GM04504 (cell line): ENCODE measurements at regions not wholly inside any gene's neighbourhood (a gene's known extent, or its start where the extent isn't known, plus 50 kb on each side); places are given as distances from the start of the nearest gene placed in this dataset.
A peak's percentile ranks its signal among the peaks of the same experiment; 100 is the strongest.

Source experiments
- DNase-seq: peaks from one replicate; pipeline ENCODE4 v3.0.0-alpha.2; 2012; ENCODE audit warnings: low read depth

GRCh38 chr2:122218596-122218995 is 463.1 kb downstream of the TSN start:
- no peak for DNase-seq

DNA sequence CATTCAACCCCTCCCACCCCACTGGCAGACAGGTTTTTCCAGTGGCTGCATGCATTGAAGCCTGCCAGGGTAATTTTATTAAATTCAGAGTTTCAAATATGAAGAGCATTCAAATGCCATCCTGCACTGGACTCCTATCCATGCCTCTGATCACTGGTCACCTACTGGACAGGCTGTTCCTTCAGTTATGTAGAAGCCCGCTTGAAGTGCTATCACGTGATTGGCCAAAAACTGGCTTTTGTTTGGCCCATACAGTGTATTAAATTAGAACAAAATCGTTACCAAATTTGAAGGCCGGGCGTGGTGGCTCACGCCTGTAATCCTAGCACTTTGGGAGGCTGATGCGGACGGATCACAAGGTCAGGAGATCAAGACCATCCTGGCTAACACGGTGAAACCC is 464.1 kb downstream of the TSN start:
- DNase-seq, result no peak

DNA sequence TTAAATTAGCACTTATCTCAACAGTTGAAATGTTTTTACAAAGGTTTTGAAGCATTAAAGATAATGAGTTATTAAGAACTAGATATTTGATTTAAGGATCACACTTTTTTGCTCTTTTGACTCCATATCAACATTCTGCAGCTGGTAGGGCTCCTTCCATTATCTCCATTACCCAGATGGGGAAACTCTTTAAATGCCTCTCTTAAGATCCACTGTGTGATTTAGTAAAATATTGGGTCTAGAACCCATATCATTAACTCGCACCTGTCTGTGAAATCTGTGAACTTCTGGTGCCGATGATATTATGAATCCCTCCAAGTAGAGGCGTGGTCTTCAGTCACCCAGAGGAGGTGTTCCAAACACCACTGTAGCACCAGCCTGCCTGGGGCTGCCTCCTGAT is 466.2 kb downstream of the TSN start:
- DNase-seq, result no peak

DNA sequence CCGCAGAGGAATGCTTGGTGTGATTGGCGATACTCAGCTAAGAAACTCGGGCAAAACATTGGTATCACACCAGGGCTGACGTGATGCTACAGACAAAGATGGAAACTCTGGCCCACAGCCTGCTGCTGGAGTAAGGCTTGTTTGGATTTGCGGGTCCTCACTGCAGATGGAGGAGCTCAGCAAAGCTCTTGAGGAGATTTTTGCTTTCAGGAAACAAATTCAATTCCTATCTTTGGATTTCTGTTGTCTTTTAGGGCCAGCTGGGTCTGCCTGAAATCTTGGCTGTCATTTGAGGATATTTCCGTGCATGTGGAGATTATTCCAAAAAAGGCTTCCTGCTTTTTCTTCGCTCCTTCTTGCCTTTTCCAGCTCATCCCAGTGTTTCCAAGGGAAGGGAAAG is 475.8 kb downstream of the TSN start:
- DNase-seq, result no peak

DNA sequence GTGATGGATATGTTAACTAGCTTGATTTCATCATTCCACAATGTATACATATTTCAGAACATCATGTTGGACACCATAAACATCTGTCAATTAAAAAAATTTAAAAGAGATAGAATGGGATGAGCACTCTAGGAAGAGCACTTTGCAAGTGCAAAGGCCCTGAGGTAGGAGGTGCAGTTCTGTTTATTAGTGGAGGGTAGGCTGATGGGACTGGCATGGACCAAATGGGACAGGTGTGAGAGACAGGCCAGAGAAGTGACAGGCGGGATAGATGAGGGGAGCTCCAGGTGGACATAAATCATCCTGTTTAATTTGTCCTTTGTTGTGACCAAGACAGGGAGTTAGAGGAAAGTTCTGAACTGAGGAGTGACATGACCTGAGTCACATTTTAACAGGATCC is 477.9 kb downstream of the TSN start:
- DNase-seq, result no peak

GRCh38 chr2:122236152-122236874 is 480.9 kb downstream of the TSN start:
- peak; percentile 16 for DNase-seq

DNA sequence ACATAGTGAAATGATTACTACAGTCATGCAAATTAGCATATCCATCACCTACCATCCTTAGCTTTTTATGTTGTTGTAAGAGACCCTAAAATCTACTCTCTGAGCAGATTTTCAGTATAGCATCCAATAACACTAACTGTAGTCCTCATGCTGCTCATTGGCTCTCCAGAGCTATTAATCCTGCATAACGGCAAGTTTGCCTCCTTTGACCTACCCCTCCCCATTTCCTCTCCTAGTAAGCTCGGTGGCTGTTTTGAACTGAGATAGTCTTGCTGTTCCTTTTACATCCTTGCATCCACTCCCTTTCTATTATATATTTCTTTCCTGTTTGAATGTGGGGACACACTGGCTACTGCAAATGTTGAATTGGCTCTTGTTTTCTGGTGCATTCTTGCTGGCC is 481.5 kb downstream of the TSN start:
- no peak for DNase-seq

GRCh38 chr2:122237450-122237849 is 482.0 kb downstream of the TSN start:
- no peak for DNase-seq

GRCh38 chr2:122238006-122238559 is 482.6 kb downstream of the TSN start:
- no peak for DNase-seq

GRCh38 chr2:122239440-122239839 is 484.0 kb downstream of the TSN start:
- DNase-seq, result no peak

- DNase-seq, result no peak
These were observed 489.3 kb downstream of the TSN start for GRCh38 chr2:122244598-122245229.

DNA sequence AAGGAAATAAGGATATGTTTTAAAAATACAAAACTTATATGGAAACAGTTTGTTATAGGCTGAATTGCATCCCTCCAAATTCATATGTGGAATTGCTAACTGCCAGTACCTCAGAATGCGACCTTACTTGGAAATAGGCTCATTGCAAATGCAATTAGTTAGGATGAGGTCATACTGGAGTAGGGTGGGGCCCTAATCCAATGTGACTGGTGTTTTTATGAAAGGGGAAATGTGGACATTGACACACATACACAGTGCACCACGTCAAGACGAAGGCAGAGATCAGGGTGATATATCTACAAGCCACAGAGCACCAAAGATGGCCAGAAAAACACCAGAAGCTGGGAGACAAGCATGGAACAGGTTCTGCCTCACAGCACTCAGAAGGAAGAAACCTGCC is 494.2 kb downstream of the TSN start:
- no peak for DNase-seq

DNA sequence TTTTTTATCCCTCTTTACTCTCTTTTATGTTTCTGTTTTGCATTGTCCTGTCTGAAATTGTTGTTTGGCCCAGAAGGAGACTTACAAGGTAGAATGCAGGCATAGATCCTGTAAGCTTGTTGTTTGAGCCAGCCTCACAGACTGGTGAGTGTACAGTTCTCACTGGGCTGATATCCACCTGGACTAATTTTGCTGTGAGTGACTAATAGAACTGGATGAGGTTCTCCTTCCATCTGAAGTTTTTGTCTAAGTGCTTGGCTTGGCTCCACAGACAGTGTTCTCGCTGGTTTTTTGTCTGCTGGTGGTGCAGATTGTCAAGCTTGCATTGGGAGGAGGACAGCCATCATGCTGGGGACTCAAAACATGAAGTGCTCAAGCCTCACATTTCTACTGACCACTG is 495.7 kb downstream of the TSN start:
- DNase-seq, result no peak

DNA sequence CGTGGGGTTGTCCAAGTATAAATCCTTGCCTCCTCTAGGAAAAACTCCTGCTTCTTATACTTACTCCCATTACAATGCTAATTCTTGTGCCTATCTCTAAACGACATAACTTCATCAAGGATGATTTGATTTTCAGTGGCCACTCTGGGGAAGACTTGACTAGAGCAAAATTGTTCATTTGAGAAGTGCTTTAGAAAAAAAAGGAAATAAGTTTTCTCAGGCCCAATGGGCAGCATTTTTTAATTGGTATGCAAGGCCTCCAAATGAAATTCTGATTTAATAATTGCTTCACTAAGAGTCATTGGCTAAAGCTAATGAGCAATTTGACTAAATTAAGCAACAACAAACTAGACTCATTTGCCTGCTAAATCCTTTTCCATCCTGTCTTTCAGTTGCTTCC is 496.1 kb downstream of the TSN start:
- no peak for DNase-seq

GRCh38 chr2:122255924-122256323 is 500.5 kb downstream of the TSN start:
- no peak for DNase-seq

GRCh38 chr2:122261911-122262310 is 506.5 kb downstream of the TSN start:
- no peak for DNase-seq

DNA sequence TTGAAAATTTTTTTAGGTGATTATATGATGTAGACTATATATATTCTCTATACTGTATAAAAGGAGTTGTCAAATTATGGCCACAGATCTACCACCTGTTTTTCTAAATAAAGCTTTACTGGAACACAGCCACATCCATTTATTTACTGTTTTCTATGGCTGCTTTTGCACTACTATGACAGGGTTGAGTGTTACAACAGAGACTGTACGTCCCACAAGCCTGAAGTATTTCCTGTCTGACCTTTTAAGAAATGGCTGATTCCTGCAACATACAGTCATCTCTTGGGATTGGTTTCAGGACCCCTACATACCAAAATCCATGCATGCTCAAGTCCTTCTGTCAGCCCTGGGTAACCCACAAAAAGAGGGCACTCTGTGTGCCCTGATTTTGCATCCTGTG is 508.3 kb downstream of the TSN start:
- DNase-seq, result no peak

- DNase-seq, result no peak
These were observed 511.2 kb downstream of the TSN start for GRCh38 chr2:122266636-122267035.

GRCh38 chr2:122267947-122268346 is 512.5 kb downstream of the TSN start:
- DNase-seq, result no peak

DNA sequence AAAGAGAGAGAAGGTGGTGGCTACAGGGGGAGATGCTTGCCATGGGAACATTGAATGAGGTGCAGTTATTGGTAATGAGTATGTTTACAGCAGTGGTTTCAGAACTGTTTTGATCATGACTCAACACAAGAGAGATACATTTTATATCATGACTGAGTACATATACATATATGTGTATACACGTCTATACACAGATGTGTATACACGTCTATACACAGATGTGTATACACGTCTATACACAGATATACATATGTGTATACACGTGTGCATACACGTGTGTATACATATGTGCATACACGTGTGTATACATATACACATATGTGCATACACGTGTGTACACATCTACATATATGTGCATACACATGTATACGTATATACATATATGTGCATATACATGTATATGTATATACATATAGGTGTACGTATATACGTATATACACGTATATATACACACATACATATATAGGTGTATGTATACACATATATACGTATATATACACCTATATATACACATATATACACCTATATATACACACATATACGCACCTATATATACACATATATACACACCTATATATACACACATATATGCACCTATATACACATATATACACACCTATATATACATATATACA is 518.5 kb downstream of the TSN start:
- DNase-seq, result no peak

GRCh38 chr2:122277956-122278355 is 522.5 kb downstream of the TSN start:
- no peak for DNase-seq

GRCh38 chr2:122300758-122301157 is 545.3 kb downstream of the TSN start:
- no peak for DNase-seq

DNA sequence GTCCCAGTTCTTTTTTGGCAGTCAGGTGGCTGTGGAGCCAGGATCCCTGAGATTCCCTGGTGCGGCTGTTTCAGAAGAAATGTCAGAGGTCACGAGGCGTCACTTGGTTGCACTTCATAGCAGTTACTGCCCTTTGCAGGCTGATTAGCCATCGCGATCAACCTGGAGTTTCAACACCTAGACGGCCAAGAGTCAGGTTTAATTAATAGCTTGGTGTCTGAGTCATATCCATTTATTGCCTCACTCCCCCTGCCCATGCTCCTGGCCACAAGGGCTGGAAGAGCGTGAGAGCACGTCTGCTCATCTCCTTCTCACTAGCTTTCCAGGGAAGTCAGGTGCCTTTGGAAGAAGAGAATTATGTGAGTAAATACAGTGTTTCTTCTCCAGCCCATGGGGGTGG is 552.3 kb downstream of the TSN start:
- DNase-seq, result no peak
